Chondrocyte (in vitro differentiated cells): ENCODE measurements at regions not wholly inside any gene's neighbourhood (a gene's known extent, or its start where the extent isn't known, plus 50 kb on each side); places are given as distances from the start of the nearest gene placed in this dataset.

Experiments
- DNase-seq: peaks from one replicate; pipeline ENCODE4 v3.0.0; 2021; ENCODE audit warnings: mixed read lengths, low spot score
- H3K27ac Mint-ChIP-seq: one replicate; pipeline ENCODE4 v1.8.0; 2021; ENCODE audit warnings: mild to moderate bottlenecking, moderate library complexity, mixed read lengths; ENCODE audit not compliant: unreplicated experiment
- H3K27me3 Mint-ChIP-seq: 2 replicates; pipeline ENCODE4 v1.8.0; 2021; ENCODE audit warnings: low read depth, mixed read lengths
- H3K36me3 Mint-ChIP-seq: 2 replicates; pipeline ENCODE4 v1.8.0; 2021; ENCODE audit warnings: low read depth, mixed read lengths
- H3K4me1 Mint-ChIP-seq: 2 replicates; pipeline ENCODE4 v1.8.0; 2021; ENCODE audit warnings: low read depth, mild to moderate bottlenecking, mixed read lengths
- H3K4me3 Mint-ChIP-seq: one replicate; pipeline ENCODE4 v1.8.0; 2021; ENCODE audit warnings: mild to moderate bottlenecking, moderate library complexity, mixed read lengths; ENCODE audit not compliant: unreplicated experiment
- H3K9me3 Mint-ChIP-seq: 2 replicates; pipeline ENCODE4 v1.8.0; 2021; ENCODE audit warnings: low read depth, mixed read lengths
- TF ChIP-seq, protein P1 (sequence below): fragments of 200-600 bp; sonication (generic); IDR thresholded peaks from 2 replicates; pipeline ENCODE4 v1.5.0; 2021; ENCODE audit warnings: antibody characterized with exemption, mild to moderate bottlenecking, moderate library complexity

DNA sequence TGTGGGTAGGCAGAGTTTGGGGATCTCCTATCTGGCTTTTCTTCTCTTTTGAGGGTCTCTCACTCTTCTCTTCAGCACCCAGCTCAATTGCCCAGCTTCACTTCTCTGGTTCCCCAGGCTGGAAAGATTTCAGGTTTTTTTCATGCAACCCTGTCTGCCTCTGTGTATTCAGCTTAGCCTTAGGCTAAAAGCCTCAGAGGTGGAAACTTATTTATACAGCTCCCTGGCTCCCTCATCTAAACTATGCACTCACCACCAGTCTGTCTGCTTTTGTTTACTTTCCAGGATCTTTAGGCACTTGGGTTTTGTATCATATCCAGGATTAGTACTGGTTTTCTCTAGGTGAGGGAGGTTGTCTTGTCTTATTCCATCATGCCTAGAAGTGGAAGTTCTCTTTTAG is 540.2 kb upstream of the TRPC7 start:
- H3K36me3 Mint-ChIP-seq, result no peaks in the 10 kb centered on the region
- TF ChIP-seq, protein P1, sequence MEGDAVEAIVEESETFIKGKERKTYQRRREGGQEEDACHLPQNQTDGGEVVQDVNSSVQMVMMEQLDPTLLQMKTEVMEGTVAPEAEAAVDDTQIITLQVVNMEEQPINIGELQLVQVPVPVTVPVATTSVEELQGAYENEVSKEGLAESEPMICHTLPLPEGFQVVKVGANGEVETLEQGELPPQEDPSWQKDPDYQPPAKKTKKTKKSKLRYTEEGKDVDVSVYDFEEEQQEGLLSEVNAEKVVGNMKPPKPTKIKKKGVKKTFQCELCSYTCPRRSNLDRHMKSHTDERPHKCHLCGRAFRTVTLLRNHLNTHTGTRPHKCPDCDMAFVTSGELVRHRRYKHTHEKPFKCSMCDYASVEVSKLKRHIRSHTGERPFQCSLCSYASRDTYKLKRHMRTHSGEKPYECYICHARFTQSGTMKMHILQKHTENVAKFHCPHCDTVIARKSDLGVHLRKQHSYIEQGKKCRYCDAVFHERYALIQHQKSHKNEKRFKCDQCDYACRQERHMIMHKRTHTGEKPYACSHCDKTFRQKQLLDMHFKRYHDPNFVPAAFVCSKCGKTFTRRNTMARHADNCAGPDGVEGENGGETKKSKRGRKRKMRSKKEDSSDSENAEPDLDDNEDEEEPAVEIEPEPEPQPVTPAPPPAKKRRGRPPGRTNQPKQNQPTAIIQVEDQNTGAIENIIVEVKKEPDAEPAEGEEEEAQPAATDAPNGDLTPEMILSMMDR, result no peak
- H3K27me3 Mint-ChIP-seq, result peaks cover 13% of the 10 kb centered on the region
- H3K9me3 Mint-ChIP-seq, result peaks cover 21% of the 10 kb centered on the region
- H3K27ac Mint-ChIP-seq, result no peak overlapping the region
- no peak overlapping the region for H3K4me3 Mint-ChIP-seq
- no peaks in the 10 kb centered on the region for H3K4me1 Mint-ChIP-seq
- DNase-seq, result no peak

GRCh38 chr5:136894070-136894469 is 528.7 kb upstream of the TRPC7 start:
- Mint-ChIP-seq H3K27ac (no peak overlapping the region), H3K4me3 (no peak overlapping the region), H3K4me1 (no peaks in the 10 kb centered on the region), H3K36me3 (no peaks in the 10 kb centered on the region), H3K9me3 (peaks cover 7% of the 10 kb centered on the region), H3K27me3 (peaks cover 16% of the 10 kb centered on the region)
- no peak for DNase-seq
- TF ChIP-seq, protein P1, result no peak

- peaks cover 24% of the 10 kb centered on the region for H3K27me3 Mint-ChIP-seq
- no peaks in the 10 kb centered on the region for H3K36me3 Mint-ChIP-seq
- TF ChIP-seq, protein P1, result no peak
- H3K9me3 Mint-ChIP-seq, result no peaks in the 10 kb centered on the region
- no peak for DNase-seq
- H3K27ac Mint-ChIP-seq, result no peak overlapping the region
- no peaks in the 10 kb centered on the region for H3K4me1 Mint-ChIP-seq
- no peak overlapping the region for H3K4me3 Mint-ChIP-seq
Observed at GRCh38 chr5:136892000-136892399, 526.7 kb upstream of the TRPC7 start.

DNA sequence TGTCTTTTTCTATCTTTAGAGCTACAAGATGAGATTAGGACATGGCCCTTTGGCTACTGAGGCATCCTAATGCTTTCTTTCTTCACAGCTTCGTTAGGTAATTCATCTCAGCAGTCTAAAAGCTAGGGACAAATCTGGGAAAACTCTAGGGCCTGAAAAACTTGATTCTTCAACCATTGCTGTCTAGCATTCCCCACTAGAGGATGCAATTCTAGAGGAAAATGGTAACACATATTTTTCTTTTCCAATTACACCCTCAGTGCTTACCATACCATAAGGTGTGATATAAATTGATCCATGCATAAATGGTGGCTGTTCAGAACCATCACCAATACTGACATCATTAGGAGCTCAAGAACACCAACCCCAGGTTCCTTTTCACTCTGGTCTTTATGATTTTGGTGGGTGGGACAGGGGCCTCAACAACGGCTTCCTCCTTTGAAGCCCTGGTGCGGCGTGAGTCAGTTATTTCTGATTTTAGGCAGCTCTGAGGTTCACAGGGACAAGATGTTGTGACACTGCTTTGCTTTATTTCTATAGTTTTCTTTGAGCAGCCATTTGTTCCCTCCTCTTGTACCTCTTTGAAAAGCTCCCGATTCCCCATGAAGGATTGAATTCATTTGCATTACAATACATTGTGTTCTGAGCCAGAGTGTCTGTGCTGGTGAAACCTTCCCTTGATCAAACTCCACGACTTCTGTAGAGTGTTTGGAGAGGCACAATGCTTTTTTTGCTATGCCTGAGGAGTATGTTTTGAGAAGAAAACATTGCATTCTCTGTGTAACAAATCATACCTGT is 526.0 kb upstream of the TRPC7 start:
- H3K4me1 Mint-ChIP-seq, result no peaks in the 10 kb centered on the region
- no peak overlapping the region for H3K27ac Mint-ChIP-seq
- no peaks in the 10 kb centered on the region for H3K9me3 Mint-ChIP-seq
- DNase-seq, result no peak
- H3K4me3 Mint-ChIP-seq, result no peak overlapping the region
- no peaks in the 10 kb centered on the region for H3K36me3 Mint-ChIP-seq
- peaks cover 24% of the 10 kb centered on the region for H3K27me3 Mint-ChIP-seq
- TF ChIP-seq, protein P1, result peak; percentile 21

- H3K27ac Mint-ChIP-seq, result no peak overlapping the region
- no peaks in the 10 kb centered on the region for H3K4me1 Mint-ChIP-seq
- no peaks in the 10 kb centered on the region for H3K9me3 Mint-ChIP-seq
- TF ChIP-seq, protein P1, result no peak
- no peak for DNase-seq
- peaks cover 26% of the 10 kb centered on the region for H3K27me3 Mint-ChIP-seq
- H3K4me3 Mint-ChIP-seq, result no peak overlapping the region
- H3K36me3 Mint-ChIP-seq, result no peaks in the 10 kb centered on the region
Observed at GRCh38 chr5:136890431-136891148, 525.2 kb upstream of the TRPC7 start.
